HG02943 (cell line): ENCODE measurements at regions not wholly inside any gene's neighbourhood (a gene's known extent, or its start where the extent isn't known, plus 50 kb on each side); places are given as distances from the start of the nearest gene placed in this dataset.

Experiments
- ATAC-seq: cut with Tn5 transposase; IDR thresholded peaks from one replicate; pipeline ENCODE4 v1.9.1; 2021; ENCODE audit warnings: mild to moderate bottlenecking, low read depth, moderate library complexity; ENCODE audit not compliant: unreplicated experiment

- ATAC-seq: no peak
Observed at GRCh38 chr15:61640756-61641155, 411.7 kb upstream of the RORA start.

DNA sequence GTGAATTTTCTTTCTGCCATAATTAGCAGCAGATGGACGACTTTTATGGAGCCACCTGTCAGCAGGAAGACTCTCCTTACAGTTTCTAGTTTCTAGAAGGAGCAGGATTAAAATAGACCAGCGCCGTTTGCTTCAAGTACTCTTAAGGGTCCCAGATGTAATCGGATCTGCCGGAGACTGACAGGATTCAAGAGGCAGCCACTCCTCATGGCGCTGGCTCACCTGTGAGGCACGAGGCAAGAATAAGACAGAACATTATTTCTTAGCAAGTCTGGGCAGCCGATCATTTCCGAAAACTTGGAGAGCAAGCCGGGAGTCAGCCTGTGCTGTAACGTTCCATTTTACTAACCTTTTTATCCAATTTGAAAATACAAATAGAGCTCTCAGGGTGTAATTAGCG, 410.4 kb upstream of the RORA start:
- ATAC-seq: no peak

DNA sequence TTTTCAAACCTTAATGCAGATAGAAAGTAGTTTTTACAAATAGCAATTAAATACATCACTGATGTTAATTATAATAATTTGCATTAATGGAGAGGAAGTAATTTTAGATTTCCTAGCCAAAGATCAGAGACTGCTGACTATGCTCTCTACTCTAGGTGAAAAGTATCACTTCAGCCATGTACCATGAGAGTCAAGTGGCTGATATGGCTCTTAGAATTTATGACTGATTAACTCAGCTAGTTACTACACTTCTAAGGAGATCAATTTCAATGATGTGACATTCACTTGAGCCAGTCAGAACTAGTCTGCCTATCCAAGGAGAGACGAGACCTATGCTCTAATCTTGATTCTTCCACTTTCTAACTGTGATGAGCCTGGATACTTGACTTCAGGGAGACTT, 405.7 kb upstream of the RORA start:
- ATAC-seq: no peak

DNA sequence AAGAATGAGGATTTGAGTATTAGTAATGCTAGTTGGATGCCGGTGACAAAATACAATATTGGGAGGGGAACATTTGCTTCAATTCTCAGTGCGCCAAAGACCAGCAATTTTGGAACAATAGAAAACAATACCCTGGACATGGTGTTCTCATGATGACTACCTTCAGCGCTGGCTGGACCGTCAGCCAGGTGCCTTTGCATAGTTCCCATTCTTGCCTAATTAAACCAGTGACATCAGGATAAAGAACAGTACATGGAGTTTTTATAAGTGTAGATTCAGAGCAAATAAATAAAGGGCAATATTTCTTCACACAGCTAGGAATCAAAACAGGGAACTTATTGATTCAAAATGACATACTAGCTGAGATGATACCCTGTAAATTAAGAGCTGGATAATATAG, 404.8 kb upstream of the RORA start:
- no peak for ATAC-seq

DNA sequence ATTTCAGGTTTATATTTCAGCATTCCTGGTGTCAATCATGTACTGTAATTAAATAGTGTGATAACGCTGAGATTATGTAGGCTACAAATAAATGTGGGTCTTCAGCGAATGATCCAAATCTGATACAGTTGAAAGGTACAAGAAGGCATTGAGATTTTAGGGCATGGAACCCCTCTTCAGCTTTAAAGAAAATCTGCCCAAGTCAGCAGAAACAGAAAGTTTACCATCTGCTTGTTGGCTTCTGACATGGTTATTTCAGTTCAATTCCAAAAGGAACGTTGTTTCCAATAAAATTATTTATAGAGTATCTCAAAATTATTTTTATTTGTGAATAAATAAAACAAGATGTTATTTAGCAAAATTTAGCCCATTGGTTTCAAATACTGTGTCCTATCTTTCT, 400.2 kb upstream of the RORA start:
- ATAC-seq: no peak

- ATAC-seq: no peak
Observed at GRCh38 chr15:61624950-61625349, 395.8 kb upstream of the RORA start.

DNA sequence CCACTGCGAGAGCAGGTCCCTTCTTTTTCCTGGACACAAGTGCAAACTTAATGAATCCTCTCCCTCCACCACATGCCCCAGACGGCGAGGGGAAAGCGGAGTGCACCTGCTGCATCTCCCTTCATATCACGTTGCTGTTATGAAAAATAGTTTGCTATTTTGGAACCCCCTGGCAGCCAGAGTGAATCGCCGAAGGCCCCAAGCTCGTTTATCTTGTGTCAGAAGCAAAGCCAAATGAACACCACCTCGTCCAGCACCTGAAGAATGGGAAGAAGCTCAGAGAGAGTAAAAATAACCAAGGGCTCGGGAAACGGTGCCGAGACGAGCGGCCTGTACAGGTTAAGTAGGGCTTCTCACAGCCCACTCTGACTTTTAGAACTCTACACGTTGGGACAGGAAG, 394.6 kb upstream of the RORA start:
- ATAC-seq: no peak

GRCh38 chr15:61621865-61622264, 392.8 kb upstream of the RORA start:
- no peak for ATAC-seq

DNA sequence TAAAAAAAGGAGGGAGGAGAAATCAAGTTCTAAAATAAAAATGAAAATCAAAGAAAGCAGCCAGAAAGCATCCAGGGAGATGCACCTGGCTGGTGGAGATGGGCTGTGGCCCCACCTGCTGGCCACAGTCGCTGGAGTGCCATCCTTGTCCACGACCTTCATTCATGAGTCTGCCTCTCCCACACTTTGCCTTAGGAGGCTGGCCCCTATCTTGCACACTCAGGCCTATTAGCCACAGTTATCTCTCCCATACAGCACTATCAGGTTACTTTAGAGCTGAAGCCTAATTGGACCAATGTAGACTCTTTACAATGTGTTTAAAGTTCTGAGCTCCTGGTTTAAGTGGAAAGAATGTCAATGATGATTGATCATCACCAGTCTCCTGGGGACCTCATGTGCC, 392.0 kb upstream of the RORA start:
- ATAC-seq: no peak

DNA sequence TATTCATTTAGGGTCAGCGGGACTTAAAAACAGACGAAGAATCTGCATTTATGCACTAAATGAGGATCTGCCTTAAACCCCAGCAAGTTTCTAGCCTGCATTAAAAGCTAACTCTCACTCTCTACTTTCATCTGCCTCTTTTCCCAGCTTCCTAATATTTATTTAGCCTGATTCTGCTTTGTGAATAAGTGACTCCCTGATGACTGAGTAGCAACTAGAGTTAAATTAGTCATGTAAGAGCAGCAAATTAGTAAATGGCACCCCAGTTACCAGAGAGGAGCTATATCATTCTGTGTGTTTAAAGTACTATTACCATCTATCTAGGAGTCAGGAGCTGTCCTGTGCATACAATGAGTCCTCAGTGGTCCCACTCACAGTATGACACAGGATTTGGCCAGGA, 391.0 kb upstream of the RORA start:
- ATAC-seq: no peak

DNA sequence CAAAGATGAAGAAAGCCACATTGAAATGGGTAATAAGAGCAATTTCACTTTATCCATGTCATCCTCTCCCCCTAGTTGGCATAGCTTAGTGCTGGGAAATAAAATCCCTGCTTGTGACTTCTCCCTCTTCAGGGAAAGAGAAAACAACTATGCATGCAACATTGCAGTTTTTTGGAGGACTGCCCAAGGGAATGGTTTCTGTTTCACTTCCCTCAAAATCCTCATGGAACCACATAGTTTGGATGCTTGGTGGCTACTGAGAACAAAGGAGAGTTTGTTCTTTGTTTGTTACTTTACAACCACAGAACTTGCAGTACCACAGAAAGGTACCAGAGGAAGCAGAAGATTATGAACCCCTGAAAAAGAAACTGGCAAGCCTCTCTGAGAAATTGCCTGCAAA, 384.6 kb upstream of the RORA start:
- ATAC-seq: no peak

GRCh38 chr15:61613138-61613537, 384.0 kb upstream of the RORA start:
- ATAC-seq: no peak

GRCh38 chr15:61612111-61612510, 383.0 kb upstream of the RORA start:
- ATAC-seq: no peak

- ATAC-seq: no peak
Observed at GRCh38 chr15:61605343-61605742, 376.2 kb upstream of the RORA start.

DNA sequence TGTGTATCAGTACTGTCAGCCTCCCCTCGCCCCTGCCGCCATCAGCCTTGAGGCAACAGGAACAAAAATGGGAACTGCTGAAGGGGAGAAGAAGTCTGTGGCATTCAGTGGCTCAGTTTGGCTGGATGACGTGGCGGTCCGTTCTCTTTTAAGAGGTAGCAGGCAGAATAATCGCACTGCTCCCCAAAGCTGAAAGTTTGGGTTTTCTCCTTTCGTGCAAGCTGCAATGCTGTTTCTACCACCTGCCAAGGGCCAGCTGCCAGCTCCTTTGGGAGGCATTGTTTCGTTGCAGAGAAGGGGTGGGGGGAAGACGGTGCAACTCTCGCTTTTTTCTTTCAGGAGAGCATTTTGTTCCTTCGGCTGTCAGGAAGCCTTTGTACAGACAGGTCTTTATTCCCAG, 369.6 kb upstream of the RORA start:
- ATAC-seq: no peak

DNA sequence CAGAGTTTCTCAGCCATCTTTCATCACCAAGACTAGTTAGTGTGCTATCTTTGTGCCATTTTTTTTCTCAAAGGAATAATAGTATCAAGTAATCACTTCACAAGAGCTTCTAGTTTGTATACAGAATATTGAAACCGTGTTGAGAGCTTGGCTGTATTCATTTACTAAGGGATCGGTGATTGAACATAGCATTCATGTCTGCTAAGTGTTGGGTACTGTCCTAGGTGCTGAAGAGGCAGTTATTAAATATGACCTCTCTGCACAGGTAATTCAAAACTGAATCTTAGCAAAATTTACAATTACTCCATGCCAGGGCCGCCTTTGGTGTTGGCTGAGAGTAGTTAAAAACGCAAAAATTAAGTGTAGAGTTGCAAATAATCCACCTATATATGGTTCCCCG, 355.3 kb upstream of the RORA start:
- ATAC-seq: no peak

DNA sequence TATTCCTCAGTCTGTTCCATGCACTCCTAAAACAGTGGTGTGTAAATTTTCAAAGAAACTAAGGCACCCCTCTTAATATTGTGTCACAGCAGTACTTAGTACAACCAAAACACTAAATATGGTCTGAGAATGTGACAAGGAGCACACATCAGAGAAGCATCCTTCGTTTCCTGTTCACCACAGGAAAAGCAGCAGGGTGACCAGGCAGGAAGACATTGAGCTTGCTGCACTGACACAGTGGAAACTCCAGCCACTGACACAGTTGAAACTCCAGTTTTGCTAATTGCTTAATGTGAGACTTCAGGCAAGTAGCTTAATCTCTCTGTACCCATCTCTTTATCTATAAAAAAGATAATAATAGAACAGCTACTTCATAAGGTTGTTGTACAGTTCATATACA, 353.0 kb upstream of the RORA start:
- ATAC-seq: no peak

GRCh38 chr15:61575597-61575996, 346.5 kb upstream of the RORA start:
- no peak for ATAC-seq

DNA sequence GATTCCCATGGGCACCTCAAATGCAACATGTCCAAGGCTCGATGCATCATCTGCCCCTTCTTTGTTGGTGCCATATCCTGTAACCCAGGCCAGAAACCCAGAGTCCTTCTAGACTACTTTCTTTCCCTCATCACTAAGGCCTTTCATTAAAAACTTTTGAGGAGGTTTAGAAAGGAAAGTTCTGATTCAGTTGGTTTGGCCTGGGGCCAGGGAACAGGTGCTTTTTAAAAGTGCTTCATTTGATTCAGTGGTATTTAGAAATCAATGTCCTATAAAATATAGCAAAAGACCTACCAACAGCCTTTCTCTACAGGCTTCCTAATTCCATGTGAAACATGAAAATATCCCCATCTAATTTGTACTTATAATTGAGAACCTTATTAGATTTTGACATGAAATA, 341.9 kb upstream of the RORA start:
- no peak for ATAC-seq

- ATAC-seq: no peak
Observed at GRCh38 chr15:61564785-61565184, 335.7 kb upstream of the RORA start.

DNA sequence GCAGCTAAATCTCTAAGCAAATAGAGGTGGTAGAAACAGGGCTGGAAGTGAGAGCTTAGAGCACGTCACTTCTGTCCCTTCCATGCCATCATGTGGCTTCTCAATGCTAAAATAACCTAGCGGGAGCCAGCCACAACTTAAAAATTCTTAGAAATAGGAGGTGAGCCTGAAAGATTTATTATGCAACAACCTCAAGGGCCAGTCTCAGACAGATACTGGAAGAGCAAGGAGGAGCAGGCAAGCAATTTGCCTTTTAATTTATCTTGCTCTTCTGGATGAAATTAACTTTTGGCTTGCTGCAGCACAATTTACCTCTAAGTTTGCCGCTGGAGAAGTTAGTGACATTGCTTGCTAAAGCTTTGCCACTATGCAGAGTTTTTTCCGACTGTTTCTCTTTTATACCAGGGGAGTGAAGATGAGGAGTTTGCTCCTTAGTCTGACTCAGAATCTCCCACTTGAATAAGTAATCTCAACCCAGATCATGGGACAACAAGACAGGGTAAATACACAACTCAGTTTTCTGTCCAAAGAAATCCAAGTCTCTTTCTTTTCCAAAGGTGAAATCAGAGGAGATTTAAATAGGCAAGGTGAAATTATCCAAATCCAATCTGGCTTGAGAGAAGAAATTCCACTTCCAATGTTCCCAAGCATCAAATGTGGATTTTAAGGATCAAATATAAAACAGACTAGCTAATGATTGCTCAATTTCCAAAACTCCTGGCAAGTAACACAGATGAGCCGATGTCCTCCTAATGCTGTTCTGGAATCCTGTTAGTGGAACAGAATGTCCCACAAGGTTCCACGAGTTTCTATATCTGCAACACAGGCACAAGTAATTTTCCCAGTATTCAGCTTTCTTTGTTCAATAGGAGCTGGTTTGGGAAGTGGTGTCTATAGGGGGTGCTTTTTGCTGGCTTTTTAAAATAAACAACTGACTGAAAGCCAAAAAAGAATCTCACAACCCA, 329.4 kb upstream of the RORA start:
- no peak for ATAC-seq

GRCh38 chr15:61556037-61556648, 327.0 kb upstream of the RORA start:
- no peak for ATAC-seq
